Left lung (tissue), 4 donors: ENCODE measurements at regions not wholly inside any gene's neighbourhood (a gene's known extent, or its start where the extent isn't known, plus 50 kb on each side); places are given as distances from the start of the nearest gene placed in this dataset.
"Not testable (repeated sequence)": the region's sequence is repeated elsewhere in the genome, so short reads cannot be mapped to it uniquely, and the experiment has no call there.

Source experiments
- ATAC-seq: fragments of 200-7000 bp; cut with Tn5 transposase; one replicate; pipeline ENCODE4 v1.9.1; 2020; ENCODE audit warnings: moderate library complexity
- DNase-seq, 4 donors: peaks; one replicate each; pipeline ENCODE4 v3.0.0-alpha.2; 2013 to 2020
- H3K27ac ChIP-seq, 2 donors: fragments of 200-600 bp; sonication (generic) in 1 of 2; one replicate each; pipeline versions ENCODE4 v1.5.0 to v1.8.0; 2020 to 2021
- H3K27me3 ChIP-seq, 2 donors: fragments of 200-600 bp; sonication (generic) in 1 of 2; one replicate each; pipeline versions ENCODE4 v1.5.0 to v1.8.0; 2020 to 2021
- H3K36me3 ChIP-seq, 2 donors: fragments of 200-600 bp; sonication (generic) in 1 of 2; one replicate each; pipeline versions ENCODE4 v1.5.0 to v1.8.0; 2020 to 2021
- H3K4me1 ChIP-seq, 2 donors: fragments of 200-600 bp; one replicate each; pipeline ENCODE4 v1.8.0; 2021
- H3K4me3 ChIP-seq, 2 donors: fragments of 200-600 bp; sonication (generic) in 1 of 2; one replicate each; pipeline versions ENCODE4 v1.5.0 to v1.8.0; 2020 to 2021; ENCODE audit warnings: mild to moderate bottlenecking in 1 of 2
- H3K9me3 ChIP-seq, 2 donors: fragments of 200-600 bp; sonication (generic) in 1 of 2; one replicate each; pipeline versions ENCODE4 v1.5.0 to v1.8.0; 2020 to 2021
- intact Hi-C, 2 donors: fragments of 100-400 bp; cut with DNase I; formaldehyde crosslinking; loops; one replicate each; pipeline versions ENCODE4 v1.11.2 to v1.14.2; 2022
- TF ChIP-seq, protein P1 (sequence below), 2 donors: fragments of 200-600 bp; sonication (generic) in 1 of 2; IDR thresholded peaks; one replicate each; pipeline versions ENCODE4 v1.5.0 to v1.8.0; 2021; ENCODE audit warnings: antibody characterized with exemption in 2 of 2
- donor health status: DM: no; HTN: yes; CAD: no.
- donor health status: DM: no; HTN: no; CAD: no.

DNA sequence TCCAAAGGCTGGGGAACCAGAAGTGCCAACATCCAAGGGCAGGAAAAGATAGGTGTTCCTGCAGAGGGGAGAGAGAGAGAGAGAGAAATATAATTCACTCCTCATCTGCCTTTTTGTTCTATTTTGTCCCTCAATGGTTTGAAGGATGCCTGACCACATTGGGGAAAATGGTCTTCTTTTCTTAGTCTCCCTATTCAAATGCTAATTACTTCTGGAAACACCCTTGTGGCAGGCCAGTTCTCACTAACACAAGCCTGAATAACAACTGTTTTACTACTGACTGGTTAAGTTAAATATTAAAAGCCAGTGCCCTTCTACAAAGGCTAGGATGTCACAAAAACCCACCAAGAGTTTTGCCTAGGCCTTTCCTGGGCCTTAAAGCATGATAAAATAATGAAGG lies 425.4 kb upstream of the HTR1E start:
- intact Hi-C loops: no loop called here
- peaks cover 0 to 4% of the 10 kb centered on the region in 2 donors for H3K9me3 ChIP-seq
- H3K27me3 ChIP-seq: no peaks in the 10 kb centered on the region
- H3K36me3 ChIP-seq: no peaks in the 10 kb centered on the region
- TF ChIP-seq, protein P1, sequence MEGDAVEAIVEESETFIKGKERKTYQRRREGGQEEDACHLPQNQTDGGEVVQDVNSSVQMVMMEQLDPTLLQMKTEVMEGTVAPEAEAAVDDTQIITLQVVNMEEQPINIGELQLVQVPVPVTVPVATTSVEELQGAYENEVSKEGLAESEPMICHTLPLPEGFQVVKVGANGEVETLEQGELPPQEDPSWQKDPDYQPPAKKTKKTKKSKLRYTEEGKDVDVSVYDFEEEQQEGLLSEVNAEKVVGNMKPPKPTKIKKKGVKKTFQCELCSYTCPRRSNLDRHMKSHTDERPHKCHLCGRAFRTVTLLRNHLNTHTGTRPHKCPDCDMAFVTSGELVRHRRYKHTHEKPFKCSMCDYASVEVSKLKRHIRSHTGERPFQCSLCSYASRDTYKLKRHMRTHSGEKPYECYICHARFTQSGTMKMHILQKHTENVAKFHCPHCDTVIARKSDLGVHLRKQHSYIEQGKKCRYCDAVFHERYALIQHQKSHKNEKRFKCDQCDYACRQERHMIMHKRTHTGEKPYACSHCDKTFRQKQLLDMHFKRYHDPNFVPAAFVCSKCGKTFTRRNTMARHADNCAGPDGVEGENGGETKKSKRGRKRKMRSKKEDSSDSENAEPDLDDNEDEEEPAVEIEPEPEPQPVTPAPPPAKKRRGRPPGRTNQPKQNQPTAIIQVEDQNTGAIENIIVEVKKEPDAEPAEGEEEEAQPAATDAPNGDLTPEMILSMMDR (IDR thresholded peaks at IDR 0.05): no peak
- H3K27ac ChIP-seq: no peak overlapping the region
- ATAC-seq (no peak), DNase-seq (no peak)
- no peaks in the 10 kb centered on the region for H3K4me1 ChIP-seq
- no peak overlapping the region for H3K4me3 ChIP-seq

DNA sequence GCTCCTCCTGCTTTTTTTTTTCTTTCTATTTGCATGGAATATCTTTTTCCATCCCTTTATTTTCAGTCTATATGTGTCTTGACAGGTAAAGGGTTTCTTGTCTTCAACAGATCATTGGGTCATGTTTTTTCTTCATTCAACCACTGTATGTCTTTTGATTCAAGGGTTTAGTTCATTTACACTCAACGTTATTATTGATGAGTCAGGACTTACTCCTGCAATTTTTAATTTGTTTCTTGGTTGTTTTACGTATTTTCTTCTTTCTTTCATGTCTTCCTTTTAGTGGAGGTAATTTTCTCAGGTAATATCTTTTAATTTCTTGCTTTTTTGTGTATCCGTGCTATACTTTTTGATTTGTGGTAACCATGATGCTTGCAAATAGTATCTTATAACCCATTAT lies 429.1 kb upstream of the HTR1E start:
- Histone ChIP-seq H3K27ac (no peak overlapping the region), H3K4me1 (no peaks in the 10 kb centered on the region), H3K9me3 (peaks cover 0 to 4% of the 10 kb centered on the region in 2 donors), H3K36me3 (no peaks in the 10 kb centered on the region), H3K27me3 (no peaks in the 10 kb centered on the region), H3K4me3 (no peak overlapping the region)
- ATAC-seq: no peak
- TF ChIP-seq, protein P1 (IDR thresholded peaks at IDR 0.05): no peak
- intact Hi-C loops: no loop called here
- no peak for DNase-seq

DNA sequence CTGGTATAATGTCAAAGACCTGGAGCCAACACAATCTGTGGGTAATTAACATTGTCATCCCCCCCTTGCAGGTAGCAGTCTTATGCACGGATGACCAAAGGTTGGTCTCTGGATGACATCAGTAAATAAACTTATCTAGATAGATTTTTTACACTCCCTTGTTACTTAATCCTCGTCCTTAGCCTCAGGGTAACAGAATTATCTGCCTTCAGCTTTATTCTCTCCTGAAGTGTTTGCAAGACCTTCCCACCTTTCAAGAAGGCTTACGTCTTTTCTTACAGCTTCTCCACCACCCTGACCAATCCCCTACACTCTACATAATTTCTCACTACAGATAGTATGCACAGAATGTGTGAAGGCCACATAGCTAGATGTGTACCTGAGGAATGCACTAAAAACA lies 434.8 kb upstream of the HTR1E start:
- no peaks in the 10 kb centered on the region for H3K27me3 ChIP-seq
- peak in 1 of 4 donors; percentile 1 for DNase-seq
- TF ChIP-seq, protein P1 (IDR thresholded peaks at IDR 0.05): no peak
- H3K36me3 ChIP-seq: no peaks in the 10 kb centered on the region
- H3K4me3 ChIP-seq: no peak overlapping the region
- H3K27ac ChIP-seq: no peak overlapping the region
- H3K4me1 ChIP-seq: no peaks in the 10 kb centered on the region
- H3K9me3 ChIP-seq: peaks cover 0 to 14% of the 10 kb centered on the region in 2 donors
- intact Hi-C loops: no loop called here
- ATAC-seq: peak; percentile 24

DNA sequence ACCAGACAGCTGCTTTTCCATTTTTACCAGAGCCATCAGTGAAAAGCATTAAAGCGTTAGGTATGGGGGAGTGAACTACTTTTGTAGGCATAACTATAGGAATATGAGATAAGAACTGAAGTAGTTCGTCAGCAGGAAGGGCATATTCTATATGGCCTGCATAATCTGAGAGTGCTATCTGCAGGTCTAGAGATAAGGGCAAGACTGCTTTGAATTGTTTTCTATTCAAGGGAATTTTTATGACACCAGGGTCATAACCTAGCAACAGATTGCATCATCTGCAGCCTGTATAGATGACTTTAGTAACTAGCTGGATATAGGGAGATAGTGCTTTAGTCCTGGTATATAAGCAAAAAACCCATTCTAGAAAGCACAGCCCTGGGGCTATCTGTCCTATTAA lies 437.3 kb upstream of the HTR1E start:
- intact Hi-C loops: no loop called here
- no peak overlapping the region for H3K27ac ChIP-seq
- no peak overlapping the region for H3K4me3 ChIP-seq
- ATAC-seq (no peak), DNase-seq (no peak)
- H3K4me1 ChIP-seq: no peaks in the 10 kb centered on the region
- H3K9me3 ChIP-seq: peaks cover 0 to 20% of the 10 kb centered on the region in 2 donors
- no peaks in the 10 kb centered on the region for H3K36me3 ChIP-seq
- TF ChIP-seq, protein P1 (IDR thresholded peaks at IDR 0.05): no peak
- no peaks in the 10 kb centered on the region for H3K27me3 ChIP-seq

DNA sequence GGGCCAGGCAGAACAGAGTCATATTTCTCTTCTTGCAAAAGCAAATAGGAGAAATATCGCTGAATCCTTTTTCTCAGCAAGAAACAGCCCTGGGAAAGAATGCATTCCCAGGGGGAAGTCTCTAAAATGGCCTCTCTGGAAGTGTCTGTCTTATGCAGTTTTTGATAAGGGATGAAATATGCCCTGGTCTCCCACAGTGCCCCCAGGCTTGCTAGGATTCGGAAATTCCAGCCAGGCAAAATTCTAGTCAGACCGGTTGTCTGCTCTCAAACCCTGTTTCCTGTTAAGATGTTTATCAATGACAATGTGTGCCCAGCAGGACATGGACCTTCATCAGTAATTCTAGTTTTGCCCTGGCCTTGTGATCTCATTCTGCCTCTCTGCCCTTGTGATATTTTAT lies 448.3 kb upstream of the HTR1E start:
- H3K4me1 ChIP-seq, H3K27me3 ChIP-seq, H3K27ac ChIP-seq, H3K4me3 ChIP-seq, ATAC-seq, DNase-seq, intact Hi-C loops, H3K36me3 ChIP-seq: not testable (repeated sequence)
- H3K9me3 ChIP-seq: peaks cover 0 to 21% of the 10 kb centered on the region in 2 donors

DNA sequence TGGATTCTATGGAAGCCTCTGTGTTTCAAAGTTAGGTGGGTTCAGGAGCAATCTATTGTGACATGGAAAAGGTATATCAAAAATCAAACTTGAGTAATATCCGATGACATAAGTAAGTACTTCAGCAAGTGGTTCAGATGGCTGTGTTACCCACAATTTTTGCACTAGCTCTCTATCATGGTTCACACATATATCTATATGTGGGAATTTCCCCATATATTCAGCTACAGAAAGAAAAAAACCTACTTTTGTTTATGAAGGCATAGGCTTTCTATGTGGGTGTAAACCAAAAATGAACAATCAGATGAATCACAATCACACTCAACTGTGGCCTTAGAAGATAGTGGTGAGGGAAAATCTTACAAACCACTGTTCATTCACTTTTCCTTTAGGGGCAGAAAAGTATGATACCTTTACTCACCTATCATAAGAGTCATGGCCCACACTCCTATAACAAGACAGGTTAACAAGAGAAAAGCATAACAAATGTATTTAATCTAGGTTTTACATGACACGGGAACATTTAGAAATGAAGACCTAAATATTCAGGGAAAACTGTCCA lies 449.6 kb upstream of the HTR1E start:
- DNase-seq: no peak
- intact Hi-C loops: no loop called here
- Histone ChIP-seq H3K4me1 (no peaks in the 10 kb centered on the region), H3K9me3 (peaks cover 0 to 14% of the 10 kb centered on the region in 2 donors), H3K36me3 (no peaks in the 10 kb centered on the region), H3K27me3 (no peaks in the 10 kb centered on the region), H3K4me3 (no peak overlapping the region), H3K27ac (no peak overlapping the region)
- ATAC-seq: no peak
- TF ChIP-seq, protein P1 (IDR thresholded peaks at IDR 0.05): no peak

DNA sequence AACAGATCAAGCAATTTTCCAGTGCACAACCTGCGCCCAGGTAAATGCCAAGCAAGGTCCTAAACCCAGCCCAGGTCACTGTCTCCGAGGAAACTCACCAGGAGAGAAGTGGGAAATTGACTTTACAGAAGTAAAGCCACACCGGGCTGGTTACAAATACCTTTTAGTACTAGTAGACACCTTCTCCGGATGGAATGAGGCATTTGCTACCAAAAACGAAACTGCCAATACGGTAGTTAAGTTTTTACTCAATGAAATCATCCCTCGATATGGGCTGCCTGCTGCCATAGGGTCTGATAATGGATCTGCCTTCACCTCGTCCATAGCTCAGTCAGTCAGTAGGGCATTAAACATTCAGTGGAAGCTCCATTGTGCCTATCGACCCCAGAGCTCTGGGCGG lies 459.0 kb upstream of the HTR1E start:
- H3K36me3 ChIP-seq, H3K4me3 ChIP-seq, intact Hi-C loops, ATAC-seq, H3K27me3 ChIP-seq, H3K4me1 ChIP-seq, DNase-seq, H3K27ac ChIP-seq: not testable (repeated sequence)
- H3K9me3 ChIP-seq: peaks cover 0 to 13% of the 10 kb centered on the region in 2 donors
